ENCODE measurements at regions not wholly inside any gene's neighbourhood (a gene's known extent, or its start where the extent isn't known, plus 50 kb on each side); places are given as distances from the start of the nearest gene placed in this dataset.

DNA sequence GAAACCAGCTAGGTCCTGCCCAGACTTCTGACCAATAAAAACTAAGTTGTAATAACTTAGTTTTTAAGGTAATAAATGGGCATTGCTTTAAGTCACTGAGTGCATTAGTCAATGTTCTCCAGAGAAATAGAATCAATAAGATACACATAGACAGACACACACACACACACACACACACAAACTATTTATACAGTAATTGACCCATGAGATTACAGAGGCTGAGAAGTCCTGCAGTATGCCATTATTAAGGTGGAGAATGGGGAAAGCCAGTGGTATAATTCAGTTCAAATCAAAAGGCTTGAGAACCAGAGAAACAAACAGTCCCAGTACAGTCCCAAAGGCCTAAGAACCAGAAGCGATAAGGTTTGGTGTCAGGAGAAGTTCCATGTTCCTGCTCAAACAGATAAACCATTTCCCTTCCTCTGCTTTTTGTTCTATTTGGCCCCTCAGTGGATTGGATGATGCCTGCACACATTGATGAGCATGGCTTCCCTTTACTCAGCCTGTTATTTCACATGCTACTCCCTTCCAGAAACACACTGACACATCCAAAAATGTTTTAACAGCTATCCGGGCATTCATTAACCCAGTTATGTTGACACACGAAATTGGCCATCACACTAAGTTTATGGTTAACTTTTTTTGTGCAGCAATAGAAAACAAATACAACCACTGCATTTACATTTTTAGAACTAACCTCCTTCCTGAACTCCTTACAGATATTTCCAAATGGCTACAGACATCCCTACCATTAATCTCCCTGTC lies 828.2 kb upstream of the NCAM2 start:
- no TSS peak for BruUV-seq (replicated peaks)
- CTCF ChIA-PET: no interaction called here
- dilution Hi-C loops (cut with MboI; ENCODE audit: extremely low pct_ligation_motif_present, low sequenced_read_pairs): no loop called here

DNA sequence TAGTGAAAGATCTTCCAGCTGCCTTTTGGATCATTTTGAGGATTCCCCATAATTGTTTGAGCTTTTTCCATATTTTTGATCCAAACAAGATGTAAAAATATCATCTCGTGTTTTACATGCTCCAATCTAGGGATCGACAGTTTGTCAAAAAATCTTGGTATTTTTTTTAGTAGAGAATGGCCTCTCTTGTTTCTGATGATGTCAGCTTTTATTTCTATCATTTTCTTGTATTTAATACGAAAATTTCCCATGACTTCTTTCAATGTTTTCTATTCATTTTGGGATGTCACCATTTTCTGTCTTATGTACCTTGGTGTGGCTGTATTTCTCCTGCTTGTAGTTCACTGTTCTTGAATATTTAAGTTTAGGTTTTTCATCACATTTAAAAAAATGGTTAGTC lies 812.0 kb upstream of the NCAM2 start:
- Histone ChIP-seq H3K9me3 (replicated peaks; ENCODE audit: control insufficient read depth, insufficient read depth, low read length) (no peaks in the 10 kb centered on the region), H3K9me1 (replicated peaks; ENCODE audit: control insufficient read depth, extremely low read depth, insufficient read depth, low read length) (no peaks in the 10 kb centered on the region), H3K27me3 (ENCODE audit: control insufficient read depth in 2 of 2, insufficient read depth in 2 of 2, low read length in 2 of 2) (no peaks in the 10 kb centered on the region), H3K4me2 (ENCODE audit: insufficient read depth, low read length) (no peak overlapping the region), H3K79me2 (ENCODE audit: control insufficient read depth, insufficient read depth, low read length) (no peaks in the 10 kb centered on the region), H3K4me1 (ENCODE audit: control insufficient read depth, extremely low read depth, insufficient read depth, low read length) (no peaks in the 10 kb centered on the region), H4K20me1 (replicated peaks; ENCODE audit: control insufficient read depth, extremely low read depth, insufficient read depth, low read length) (no peaks in the 10 kb centered on the region), H3K27ac (ENCODE audit: insufficient read depth, low read depth, low read length) (no peak overlapping the region), H2AFZ (ENCODE audit: low read depth, low read length) (no peak overlapping the region), H3K9ac (replicated peaks; ENCODE audit: extremely low read depth, insufficient read depth, low read length) (no peak overlapping the region), H3K36me3 (ENCODE audit: control insufficient read depth in 2 of 2, extremely low read depth in 1 of 2, insufficient read depth in 2 of 2, low read length in 2 of 2) (no peaks in the 10 kb centered on the region), H3K4me3 (replicated peaks in 1 of 3; ENCODE audit: insufficient read depth in 1 of 3, low read depth in 1 of 3, low read length in 3 of 3) (no peak overlapping the region)
- intact Hi-C loops (cut with micrococcal nuclease): no loop called here
- TF ChIP-seq FOS (IDR thresholded peaks at IDR 0.05; ENCODE audit: borderline replicate concordance, insufficient read depth, low read length): no peak
- TF ChIP-seq POLR2A (IDR thresholded peaks at IDR 0.05; ENCODE audit: low read depth, low read length): no peak
- ChIA-PET POLR2A (no interaction called here), CTCF (no interaction called here)
- DNase-seq (ENCODE audit: low read depth, low spot score): no peak
- dilution Hi-C loops (cut with MboI; ENCODE audit: extremely low pct_ligation_motif_present, low sequenced_read_pairs): no loop called here
- no peak for FAIRE-seq
- no TSS peak for BruUV-seq (replicated peaks)

More for the DNA sequence above, 828.2 kb upstream of the NCAM2 start:
- Histone ChIP-seq H3K27ac (ENCODE audit: insufficient read depth, low read depth, low read length) (no peak overlapping the region), H4K20me1 (replicated peaks; ENCODE audit: control insufficient read depth, extremely low read depth, insufficient read depth, low read length) (no peaks in the 10 kb centered on the region), H3K27me3 (ENCODE audit: control insufficient read depth in 2 of 2, insufficient read depth in 2 of 2, low read length in 2 of 2) (no peaks in the 10 kb centered on the region), H3K79me2 (ENCODE audit: control insufficient read depth, insufficient read depth, low read length) (no peaks in the 10 kb centered on the region), H3K9me1 (replicated peaks; ENCODE audit: control insufficient read depth, extremely low read depth, insufficient read depth, low read length) (no peaks in the 10 kb centered on the region), H3K36me3 (ENCODE audit: control insufficient read depth in 2 of 2, extremely low read depth in 1 of 2, insufficient read depth in 2 of 2, low read length in 2 of 2) (no peaks in the 10 kb centered on the region), H2AFZ (ENCODE audit: low read depth, low read length) (no peak overlapping the region), H3K9ac (replicated peaks; ENCODE audit: extremely low read depth, insufficient read depth, low read length) (no peak overlapping the region), H3K4me3 (replicated peaks in 1 of 3; ENCODE audit: insufficient read depth in 1 of 3, low read depth in 1 of 3, low read length in 3 of 3) (no peak overlapping the region), H3K9me3 (replicated peaks; ENCODE audit: control insufficient read depth, insufficient read depth, low read length) (no peaks in the 10 kb centered on the region), H3K4me1 (ENCODE audit: control insufficient read depth, extremely low read depth, insufficient read depth, low read length) (no peaks in the 10 kb centered on the region), H3K4me2 (ENCODE audit: insufficient read depth, low read length) (no peak overlapping the region)
- intact Hi-C loops (cut with micrococcal nuclease): no loop called here
- no peak for TF ChIP-seq MYC (IDR thresholded peaks at IDR 0.05; ENCODE audit: low read depth, low read length)
- DNase-seq (ENCODE audit: low read depth, low spot score): no peak
- POLR2A ChIA-PET: no interaction called here
- no peak for FAIRE-seq

All from endothelial cell of umbilical vein (primary cell).